Psoas muscle (tissue), 7 donors: ENCODE measurements at regions not wholly inside any gene's neighbourhood (a gene's known extent, or its start where the extent isn't known, plus 50 kb on each side); places are given as distances from the start of the nearest gene placed in this dataset.

Source experiments
- ATAC-seq, 4 donors: fragments of 200-7000 bp; cut with Tn5 transposase; one replicate each; pipeline ENCODE4 v1.9.1; 2020; ENCODE audit warnings: moderate library complexity in 3 of 4, mild to moderate bottlenecking in 2 of 4
- DNase-seq, 2 donors: peaks; one replicate each; pipeline ENCODE4 v3.0.0-alpha.2; 2020
- H3K27ac ChIP-seq: fragments of 200-600 bp; one replicate; pipeline ENCODE4 v1.8.0; 2022
- H3K27me3 ChIP-seq, 3 donors: fragments of 200-600 bp in 1 of 3; one replicate each; pipeline versions ENCODE4 v1.6.1 to v1.8.0; 2013 to 2022; ENCODE audit warnings: low read length in 2 of 3, mild to moderate bottlenecking in 2 of 3, moderate library complexity in 1 of 3; ENCODE audit not compliant: insufficient read depth in 3 of 3
- H3K36me3 ChIP-seq, 2 donors: fragments of 200-600 bp in 1 of 2; one replicate each; pipeline versions ENCODE4 v1.6.1 to v1.8.0; 2013 to 2022; ENCODE audit warnings: low read depth in 1 of 2, mild to moderate bottlenecking in 1 of 2, moderate library complexity in 1 of 2; ENCODE audit not compliant: insufficient read depth in 1 of 2
- H3K4me1 ChIP-seq: fragments of 200-600 bp; one replicate; pipeline ENCODE4 v1.8.0; 2022
- H3K4me3 ChIP-seq: fragments of 200-600 bp; one replicate; pipeline ENCODE4 v1.8.0; 2022; ENCODE audit warnings: mild to moderate bottlenecking
- H3K9me3 ChIP-seq: fragments of 200-600 bp; one replicate; pipeline ENCODE4 v1.8.0; 2022
- whole genome bisulfite sequencing, 3 donors: extraction: QIAGEN DNeasy Blood & Tissue Kit; methylation state at CpG; one replicate each; pipeline versions ENCODE4 v1.1.6 to v1.1.7; 2013; 5-methylcytosine and 5-hydroxymethylcytosine counted together
- intact Hi-C, 2 donors: fragments of 100-400 bp; cut with DNase I; formaldehyde crosslinking; loops; one replicate each; pipeline versions ENCODE4 v1.11.0 to v1.14.2; 2022
- TF ChIP-seq, protein P1 (sequence below): fragments of 200-600 bp; IDR thresholded peaks from one replicate; pipeline ENCODE4 v1.8.0; 2022; ENCODE audit warnings: antibody characterized with exemption
- donor health status: healthy with polysubstance abuse.
- donor health status: DM: no; HTN: no; CAD: no; lungs with moderate emphysema.
- donor health status: Bipolar disorder and iron deficiency.
- donor health status: healthy.
- donor health status: DM: yes; HTN: yes; CAD: no.
- donor health status: DM: no; HTN: no; CAD: no.
- donor health status: DM: yes; HTN: yes; CAD: no.

DNA sequence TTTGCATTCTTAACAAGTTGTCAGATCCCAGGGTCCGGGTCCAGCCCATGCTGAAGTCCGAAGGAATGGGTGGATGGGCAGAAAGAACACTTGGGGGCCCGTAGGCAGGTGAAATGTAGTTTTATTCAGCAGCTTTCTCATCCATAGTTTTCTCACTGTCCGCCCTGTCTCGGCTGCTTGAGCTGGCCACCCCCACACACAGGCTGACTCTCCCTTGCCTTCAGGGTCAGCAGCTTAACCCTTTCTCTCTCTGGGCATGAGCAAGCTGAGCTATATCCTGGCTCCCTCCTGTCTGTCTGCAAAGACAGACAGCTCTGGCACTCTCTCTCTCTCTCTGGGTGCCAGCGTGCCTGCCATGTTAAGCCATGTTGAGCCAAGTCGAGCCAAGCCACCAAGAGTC is 163.9 kb downstream of the PTCSC3 start:
- H3K27me3 ChIP-seq = no peaks in the 10 kb centered on the region
- no peak overlapping the region for H3K27ac ChIP-seq
- no peaks in the 10 kb centered on the region for H3K9me3 ChIP-seq
- TF ChIP-seq, protein P1, sequence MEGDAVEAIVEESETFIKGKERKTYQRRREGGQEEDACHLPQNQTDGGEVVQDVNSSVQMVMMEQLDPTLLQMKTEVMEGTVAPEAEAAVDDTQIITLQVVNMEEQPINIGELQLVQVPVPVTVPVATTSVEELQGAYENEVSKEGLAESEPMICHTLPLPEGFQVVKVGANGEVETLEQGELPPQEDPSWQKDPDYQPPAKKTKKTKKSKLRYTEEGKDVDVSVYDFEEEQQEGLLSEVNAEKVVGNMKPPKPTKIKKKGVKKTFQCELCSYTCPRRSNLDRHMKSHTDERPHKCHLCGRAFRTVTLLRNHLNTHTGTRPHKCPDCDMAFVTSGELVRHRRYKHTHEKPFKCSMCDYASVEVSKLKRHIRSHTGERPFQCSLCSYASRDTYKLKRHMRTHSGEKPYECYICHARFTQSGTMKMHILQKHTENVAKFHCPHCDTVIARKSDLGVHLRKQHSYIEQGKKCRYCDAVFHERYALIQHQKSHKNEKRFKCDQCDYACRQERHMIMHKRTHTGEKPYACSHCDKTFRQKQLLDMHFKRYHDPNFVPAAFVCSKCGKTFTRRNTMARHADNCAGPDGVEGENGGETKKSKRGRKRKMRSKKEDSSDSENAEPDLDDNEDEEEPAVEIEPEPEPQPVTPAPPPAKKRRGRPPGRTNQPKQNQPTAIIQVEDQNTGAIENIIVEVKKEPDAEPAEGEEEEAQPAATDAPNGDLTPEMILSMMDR = no peak
- H3K4me3 ChIP-seq = no peak overlapping the region
- ATAC-seq = no peak
- H3K36me3 ChIP-seq = no peaks in the 10 kb centered on the region
- 37 to 51% (median 50%) methylated on average over 7 of the region's 7 CpGs for WGBS, 3 donors
- no peak for DNase-seq
- intact Hi-C loops = no loop called here
- no peaks in the 10 kb centered on the region for H3K4me1 ChIP-seq

DNA sequence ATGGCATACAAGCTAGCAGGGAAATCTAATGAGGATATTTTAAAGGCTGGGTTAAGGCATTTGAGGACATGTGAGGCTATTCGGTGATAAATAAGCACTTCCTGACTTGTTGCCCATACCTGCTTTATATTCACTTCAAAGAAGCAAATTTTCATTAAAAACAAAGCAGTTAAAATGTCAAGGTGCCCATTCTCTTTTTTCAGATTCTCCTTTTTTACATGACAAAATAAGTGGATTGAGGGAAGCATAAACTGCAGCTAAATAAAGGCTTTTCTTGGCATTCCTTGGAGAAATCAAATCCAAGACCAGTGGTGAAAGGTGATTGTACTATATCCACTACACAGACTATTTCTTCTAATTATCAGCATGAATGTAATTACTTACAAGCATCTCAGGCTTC is 166.9 kb downstream of the PTCSC3 start:
- H3K27ac ChIP-seq = no peak overlapping the region
- H3K36me3 ChIP-seq = no peaks in the 10 kb centered on the region
- TF ChIP-seq, protein P1 = no peak
- H3K27me3 ChIP-seq = peaks cover 0 to 3% (median 0%) of the 10 kb centered on the region in 3 donors
- ATAC-seq = no peak
- intact Hi-C loops = no loop called here
- H3K4me3 ChIP-seq = no peak overlapping the region
- WGBS, 3 donors = 16 to 51% (median 27%) methylated on average over 1 of the region's 1 CpG
- no peak for DNase-seq
- no peaks in the 10 kb centered on the region for H3K9me3 ChIP-seq
- no peaks in the 10 kb centered on the region for H3K4me1 ChIP-seq

DNA sequence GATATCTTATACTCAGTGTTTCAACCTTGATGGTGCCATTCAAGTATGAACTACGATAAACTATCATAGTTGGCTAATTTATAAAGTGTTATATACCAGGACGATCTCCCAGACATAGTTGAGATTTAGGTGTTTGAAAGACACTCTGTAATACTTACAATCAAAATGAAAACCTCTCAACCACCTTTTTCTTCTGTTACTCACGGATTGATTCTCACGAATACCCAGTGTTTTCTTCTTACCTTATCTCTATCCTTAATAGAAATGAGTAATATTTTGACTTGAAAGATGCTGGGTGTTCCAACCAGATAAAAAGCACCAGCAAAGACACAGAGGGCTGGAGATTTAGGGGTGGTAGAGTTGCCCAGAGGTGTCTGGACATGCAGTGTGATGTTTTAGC is 169.9 kb downstream of the PTCSC3 start:
- Histone ChIP-seq H3K36me3 (no peaks in the 10 kb centered on the region), H3K4me1 (no peaks in the 10 kb centered on the region), H3K9me3 (no peaks in the 10 kb centered on the region), H3K27ac (no peak overlapping the region), H3K4me3 (no peak overlapping the region), H3K27me3 (peaks cover 0 to 3% (median 0%) of the 10 kb centered on the region in 3 donors)
- TF ChIP-seq, protein P1 = no peak
- DNase-seq = no peak
- 86 to 91% (median 87%) methylated on average over 4 of the region's 4 CpGs for WGBS, 3 donors
- ATAC-seq = no peak
- intact Hi-C loops = no loop called here

DNA sequence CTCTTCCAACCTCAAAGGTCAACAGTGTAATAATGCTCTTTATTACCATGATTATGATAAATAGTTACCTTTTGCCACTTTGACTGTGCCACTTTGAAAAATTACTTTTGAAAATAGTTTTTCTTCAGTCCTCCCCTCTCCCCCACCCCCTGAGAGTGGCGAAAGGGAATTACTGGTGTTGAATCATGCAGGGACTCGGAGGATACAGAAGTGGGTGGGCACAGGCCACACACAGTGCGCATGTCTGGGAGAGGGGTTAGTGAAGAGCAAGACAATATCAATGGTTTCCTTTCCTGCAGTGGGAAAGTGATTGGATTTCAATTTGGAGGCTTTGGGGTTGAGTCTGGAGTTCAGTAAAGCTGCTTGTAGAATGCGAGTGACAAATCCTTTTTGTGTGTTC is 170.9 kb downstream of the PTCSC3 start:
- H3K4me3 ChIP-seq = no peak overlapping the region
- H3K9me3 ChIP-seq = no peaks in the 10 kb centered on the region
- intact Hi-C loops = no loop called here
- H3K4me1 ChIP-seq = no peaks in the 10 kb centered on the region
- H3K36me3 ChIP-seq = no peaks in the 10 kb centered on the region
- no peak for DNase-seq
- TF ChIP-seq, protein P1 = no peak
- ATAC-seq = no peak
- peaks cover 0 to 3% (median 0%) of the 10 kb centered on the region in 3 donors for H3K27me3 ChIP-seq
- WGBS, 3 donors = 57 to 67% (median 64%) methylated on average over 4 of the region's 4 CpGs
- no peak overlapping the region for H3K27ac ChIP-seq

DNA sequence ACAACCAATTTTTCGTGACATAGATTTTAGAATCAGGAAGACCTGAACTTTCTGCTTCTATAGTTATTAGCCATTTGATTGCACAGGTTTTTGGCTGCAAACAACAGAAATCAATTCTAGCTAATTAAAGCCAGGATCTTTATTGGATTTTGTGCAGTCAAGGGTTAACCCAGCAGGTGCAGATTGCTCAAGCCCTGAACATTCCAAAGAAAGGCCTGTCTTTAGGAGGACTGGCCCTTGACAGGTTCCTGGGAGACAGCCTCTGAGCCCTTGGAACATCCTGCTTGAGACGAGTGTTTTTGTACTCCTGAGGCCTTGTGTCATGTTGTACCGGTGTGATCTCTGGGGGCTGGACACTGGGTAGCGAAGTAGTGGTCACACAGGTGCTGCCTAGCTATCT is 174.6 kb downstream of the PTCSC3 start:
- Histone ChIP-seq H3K4me1 (no peaks in the 10 kb centered on the region), H3K4me3 (no peak overlapping the region), H3K36me3 (no peaks in the 10 kb centered on the region), H3K27ac (no peak overlapping the region), H3K27me3 (peaks cover 0 to 5% (median 3%) of the 10 kb centered on the region in 3 donors), H3K9me3 (no peaks in the 10 kb centered on the region)
- TF ChIP-seq, protein P1 = no peak
- no peak for ATAC-seq
- WGBS, 3 donors = 69 to 74% (median 73%) methylated on average over 4 of the region's 4 CpGs
- no peak for DNase-seq
- intact Hi-C loops = no loop called here
